Stimulated activated CD8-positive, alpha-beta memory T cell treated with anti-CD3 and anti-CD28 coated beads, Interleukin-4, amount 100 ng/mL, for 24 hours (primary cell): ENCODE measurements at regions not wholly inside any gene's neighbourhood (a gene's known extent, or its start where the extent isn't known, plus 50 kb on each side); places are given as distances from the start of the nearest gene placed in this dataset.
"Not testable (repeated sequence)": the region's sequence is repeated elsewhere in the genome, so short reads cannot be mapped to it uniquely, and the experiment has no call there.

Experiments
- DNase-seq: peaks from one replicate; pipeline ENCODE4 v3.0.0-alpha.2; 2020; ENCODE audit warnings: low read depth

GRCh38 chr5:134471858-134472449 lies 53.5 kb upstream of the JADE2 start:
- not testable (repeated sequence) for DNase-seq

DNA sequence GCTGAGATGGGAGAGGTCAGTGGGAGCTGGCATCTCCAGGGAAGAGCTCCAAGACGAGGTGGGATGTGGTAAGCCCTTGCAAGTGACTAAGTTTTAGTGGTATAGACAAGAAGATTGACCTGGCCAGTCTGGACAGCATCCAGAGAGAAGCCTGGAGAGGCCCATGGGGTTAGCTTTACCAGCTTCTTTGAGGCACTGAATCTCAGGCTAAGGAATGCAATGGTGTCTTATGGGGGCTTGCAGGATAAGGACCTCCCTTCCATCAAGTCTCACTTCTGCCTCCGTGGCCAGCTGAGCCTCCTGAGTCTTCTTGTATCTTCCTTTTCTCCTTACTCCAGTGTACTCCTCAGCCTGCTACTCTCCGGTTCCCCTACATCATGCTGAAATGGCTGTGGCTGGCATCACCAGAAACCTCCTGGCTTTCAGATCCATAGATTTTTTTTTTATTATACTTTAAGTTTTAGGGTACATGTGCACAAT lies 56.5 kb upstream of the JADE2 start:
- no peak for DNase-seq

DNA sequence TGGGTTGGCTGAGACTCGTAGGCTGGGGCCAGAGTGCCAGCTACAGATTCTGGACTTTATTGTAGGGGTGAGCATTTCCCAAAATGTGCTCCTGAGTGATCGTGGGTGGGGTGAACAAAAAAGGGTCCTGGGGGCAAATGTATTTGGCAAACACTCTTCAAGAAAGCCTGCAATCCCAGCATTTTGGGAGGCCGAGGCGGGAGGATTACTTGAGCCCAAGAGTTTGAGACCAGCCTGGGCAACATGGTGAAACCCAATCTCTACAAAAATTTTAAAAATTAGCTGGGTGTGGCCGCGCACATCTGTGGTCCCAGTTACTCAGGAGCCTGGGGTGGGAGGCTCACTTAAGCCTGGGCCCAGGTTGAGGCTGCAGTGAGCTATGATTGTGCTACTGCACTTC lies 55.5 kb upstream of the CDKN2AIPNL start:
- no peak for DNase-seq

- DNase-seq: peak; percentile 7
These were observed 54.8 kb upstream of the CDKN2AIPNL start for GRCh38 chr5:134466241-134467069.

GRCh38 chr5:134465816-134466240 lies 54.1 kb upstream of the CDKN2AIPNL start:
- DNase-seq: peak; percentile 42

GRCh38 chr5:134464988-134465815 lies 53.5 kb upstream of the CDKN2AIPNL start:
- DNase-seq: no peak

DNA sequence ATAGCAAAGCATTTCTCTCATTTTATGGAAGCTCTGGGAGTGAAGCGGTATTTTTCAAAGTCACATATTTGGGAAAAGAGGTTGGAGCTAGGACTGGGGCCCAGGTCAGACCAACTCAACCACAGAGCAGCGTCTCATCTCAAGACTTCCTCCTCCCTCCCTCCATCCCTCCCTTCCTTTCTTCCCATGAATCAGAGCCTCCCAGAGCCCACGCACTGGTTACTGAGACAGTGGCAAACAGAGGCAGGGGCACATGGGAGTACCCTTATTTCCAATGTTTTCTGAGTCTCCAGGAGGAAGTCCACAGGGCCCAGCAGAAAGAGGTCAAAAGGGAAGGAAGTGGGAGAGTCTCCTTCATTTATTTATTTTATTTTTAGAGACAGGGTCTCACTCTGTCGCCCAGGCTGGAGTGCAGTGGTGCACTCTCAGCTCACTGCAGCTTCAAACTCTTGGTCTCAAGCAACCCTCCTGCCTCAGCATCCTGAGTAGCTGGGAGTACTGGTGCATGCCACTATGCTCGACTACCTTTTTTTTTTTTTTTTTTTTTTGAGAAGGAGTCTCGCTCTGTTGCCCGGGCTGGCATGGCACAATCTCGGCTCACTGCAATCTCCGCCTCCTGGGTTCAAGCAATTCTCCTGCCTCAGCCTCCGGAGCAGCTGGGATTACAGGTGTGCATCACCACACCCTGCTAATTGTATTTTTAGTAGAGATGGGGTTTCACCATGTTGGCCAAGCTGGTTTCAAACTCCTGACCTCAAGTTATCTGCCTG lies 52.5 kb upstream of the CDKN2AIPNL start:
- DNase-seq: no peak

DNA sequence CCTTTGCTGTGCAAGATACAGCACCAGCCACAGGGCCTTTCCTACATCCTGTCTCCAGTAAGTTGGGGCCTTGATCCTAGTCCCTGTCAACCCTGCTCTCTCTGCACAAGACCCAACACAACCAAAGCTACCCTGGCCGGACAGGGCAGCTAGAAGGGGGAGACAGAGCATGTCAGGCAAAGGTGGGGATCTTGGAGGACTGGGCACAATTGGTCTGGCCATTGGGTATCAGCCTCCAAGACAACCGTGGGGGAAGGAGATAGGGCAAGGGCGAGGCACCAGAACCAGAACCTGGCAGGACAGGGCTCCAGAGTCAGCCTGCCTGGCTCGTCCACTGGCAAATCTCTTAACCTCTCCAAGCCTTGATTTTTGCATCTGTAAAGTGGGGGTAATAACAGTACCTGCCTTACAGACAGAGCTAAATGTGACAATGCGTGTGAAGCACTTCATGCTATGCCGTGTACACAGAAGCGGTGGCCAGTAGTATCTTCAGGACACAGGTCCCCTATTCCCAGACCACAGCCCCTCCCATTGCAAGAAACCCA lies 51.6 kb upstream of the CDKN2AIPNL start:
- no peak for DNase-seq

GRCh38 chr5:134462761-134463160 lies 51.1 kb upstream of the CDKN2AIPNL start:
- DNase-seq: no peak

- no peak for DNase-seq
These were observed 50.4 kb upstream of the CDKN2AIPNL start for GRCh38 chr5:134462047-134462575.
